ENCODE measurements at regions not wholly inside any gene's neighbourhood (a gene's known extent, or its start where the extent isn't known, plus 50 kb on each side); places are given as distances from the start of the nearest gene placed in this dataset.

- TF ChIP-seq CTCF (IDR thresholded peaks at IDR 0.05) (no peak), POLR2A (IDR thresholded peaks at IDR 0.05) (no peak)
Measured at GRCh38 chr13:103883164-103883563, 816.9 kb upstream of the SLC10A2 start.

Data from lower leg skin (tissue), 3 donors.